ENCODE measurements at regions not wholly inside any gene's neighbourhood (a gene's known extent, or its start where the extent isn't known, plus 50 kb on each side); places are given as distances from the start of the nearest gene placed in this dataset.

GRCh38 chr1:30372792-30373433, 350.5 kb downstream of the MATN1 start:
- TF ChIP-seq BACH2 (CRISPR knock-in tag; IDR thresholded peaks at IDR 0.05; ENCODE audit: borderline replicate concordance) (no peak), GLIS3 (CRISPR knock-in tag; IDR thresholded peaks at IDR 0.05) (no peak), ZFP30 (CRISPR knock-in tag; IDR thresholded peaks at IDR 0.05) (no peak), ZFP3 (CRISPR knock-in tag; IDR thresholded peaks at IDR 0.05) (no peak), PATZ1 (CRISPR knock-in tag; IDR thresholded peaks at IDR 0.05; ENCODE audit: borderline replicate concordance) (no peak), CSDC2 (CRISPR knock-in tag; IDR thresholded peaks at IDR 0.05) (no peak), POU6F1 (CRISPR knock-in tag; IDR thresholded peaks at IDR 0.05; ENCODE audit: borderline replicate concordance, low read depth) (no peak), OSR1 (CRISPR knock-in tag; IDR thresholded peaks at IDR 0.05) (no peak), PPARA (CRISPR knock-in tag; IDR thresholded peaks at IDR 0.05; ENCODE audit: borderline replicate concordance) (no peak), TOX (CRISPR knock-in tag; IDR thresholded peaks at IDR 0.05; ENCODE audit: borderline replicate concordance) (no peak), ISL1 (CRISPR knock-in tag; IDR thresholded peaks at IDR 0.05) (no peak), RARB (CRISPR knock-in tag; IDR thresholded peaks at IDR 0.05) (no peak), ZNF8 (CRISPR knock-in tag; IDR thresholded peaks at IDR 0.05) (no peak), ZC3H10 (CRISPR knock-in tag; IDR thresholded peaks at IDR 0.05) (no peak)
